Ecto neural progenitor cell (in vitro differentiated cells): ENCODE measurements at regions not wholly inside any gene's neighbourhood (a gene's known extent, or its start where the extent isn't known, plus 50 kb on each side); places are given as distances from the start of the nearest gene placed in this dataset.

Source experiments
- DNase-seq: peaks from one replicate; pipeline ENCODE4 v3.0.0-alpha.2; 2018; ENCODE audit warnings: low spot score

DNA sequence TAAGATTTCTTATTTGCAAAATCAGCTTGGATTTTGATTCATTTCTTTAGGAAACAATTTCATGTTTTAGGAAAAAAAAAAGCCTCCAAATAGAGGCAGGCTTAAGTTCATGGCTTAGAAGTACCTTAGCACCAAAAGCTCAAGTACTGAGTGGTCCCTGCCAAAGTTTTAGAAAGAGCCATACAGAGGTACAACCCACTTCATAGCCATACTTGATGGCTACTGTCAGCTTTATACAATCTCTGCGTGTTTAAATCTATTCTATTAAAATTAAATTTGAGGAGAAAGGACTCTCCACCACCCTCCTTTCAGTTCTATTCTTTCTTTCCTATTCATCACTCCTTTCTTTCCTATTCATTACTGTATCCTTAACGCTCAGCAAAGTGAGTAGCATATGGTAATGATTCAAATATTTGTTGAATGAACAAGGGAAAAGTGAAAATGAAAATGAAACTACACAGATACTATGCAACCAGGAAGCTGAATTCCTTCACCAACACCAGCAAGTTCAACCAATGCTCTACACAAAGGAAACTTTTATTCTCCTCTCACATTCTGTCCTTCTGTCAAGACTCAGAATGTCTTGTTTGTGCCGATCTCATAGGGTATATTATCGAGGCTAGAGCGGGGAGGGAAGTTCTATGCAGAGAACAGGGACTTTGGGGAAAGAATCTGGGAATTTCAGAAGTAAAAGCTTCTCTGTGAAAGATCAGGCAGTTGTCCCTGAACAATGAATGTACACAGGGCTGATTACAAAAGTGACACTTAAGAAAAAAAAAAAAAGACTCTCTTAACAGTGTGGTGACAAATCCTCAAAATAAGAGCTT lies 138.6 kb upstream of the SPEF2 start:
- no peak for DNase-seq

DNA sequence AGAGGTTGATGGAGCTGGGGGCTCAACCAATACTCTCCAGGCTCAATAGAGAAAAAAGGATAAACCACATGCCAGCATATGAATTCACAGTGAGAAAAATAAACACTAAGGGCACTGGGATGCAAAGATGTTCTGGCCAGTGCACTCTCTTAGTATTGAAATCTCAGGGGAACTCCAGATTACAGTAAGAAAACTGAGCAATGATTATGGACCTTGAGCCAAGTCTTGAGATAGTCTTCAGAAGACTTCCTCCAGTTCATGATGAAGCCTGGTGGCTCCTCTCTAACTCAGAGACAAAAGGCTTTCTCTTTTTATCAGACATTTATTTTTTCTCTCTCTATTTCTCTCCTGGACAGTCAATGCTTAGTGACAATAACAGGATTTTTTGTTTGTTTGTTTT lies 139.8 kb upstream of the SPEF2 start:
- DNase-seq = no peak

GRCh38 chr5:35477321-35477720 lies 140.3 kb upstream of the SPEF2 start:
- DNase-seq = no peak

DNA sequence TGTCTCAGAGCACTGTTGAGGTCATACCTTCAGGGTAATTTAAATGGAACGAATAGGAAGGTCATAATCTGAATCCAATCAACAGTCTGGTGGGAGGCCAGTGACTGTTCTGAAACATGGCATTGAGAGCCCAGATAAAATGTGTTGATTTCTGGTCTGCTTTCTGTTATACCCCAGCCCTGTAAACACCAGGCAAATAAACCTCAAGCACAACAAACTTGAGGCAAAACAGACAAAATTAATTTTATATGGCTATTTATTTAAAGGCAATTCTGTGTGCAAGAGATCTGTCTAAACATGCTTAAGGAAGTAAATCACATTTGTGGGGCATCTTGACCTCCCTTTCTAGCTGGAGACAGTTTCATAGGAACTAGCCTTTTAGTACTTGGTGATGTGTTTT lies 140.9 kb upstream of the SPEF2 start:
- DNase-seq = no peak

DNA sequence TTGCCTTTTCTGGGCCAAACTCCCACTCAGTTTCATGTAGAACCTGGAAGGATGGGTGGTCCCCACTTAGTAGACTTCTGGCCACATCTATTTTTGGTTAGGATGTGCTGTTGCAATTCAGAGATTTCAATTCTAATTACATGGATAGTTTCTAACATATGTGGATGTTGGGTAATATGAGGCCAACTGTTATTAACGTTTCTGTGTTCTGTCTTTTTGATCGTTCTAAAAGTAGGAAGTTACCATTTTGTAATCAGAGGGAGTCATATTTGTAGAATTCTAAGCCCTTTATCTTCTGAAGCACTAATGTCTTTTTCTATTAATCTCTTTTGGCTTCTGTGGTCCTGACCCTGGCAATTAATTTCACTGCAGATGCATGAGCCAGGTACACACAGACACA lies 141.6 kb upstream of the SPEF2 start:
- DNase-seq = no peak

DNA sequence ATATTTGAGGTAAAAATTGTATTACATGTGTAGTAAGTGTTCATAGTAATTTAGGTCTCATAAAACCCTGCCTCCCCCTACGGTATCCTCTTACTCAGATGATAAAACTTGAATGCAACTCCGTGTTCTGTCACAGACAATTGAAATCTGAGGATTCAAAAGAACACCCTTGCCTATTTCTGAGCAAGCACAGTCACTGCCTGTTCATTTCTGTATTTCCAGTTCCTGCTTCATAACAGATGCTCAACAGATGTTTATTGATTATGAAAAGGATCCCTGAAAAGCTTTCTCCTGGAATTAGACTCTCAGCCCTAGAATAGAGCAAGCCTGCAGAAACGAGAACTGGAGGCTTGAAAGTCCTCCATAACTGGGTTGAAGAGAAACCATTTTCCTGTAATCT lies 144.1 kb upstream of the SPEF2 start:
- no peak for DNase-seq

- no peak for DNase-seq
These were observed 146.8 kb upstream of the SPEF2 start for GRCh38 chr5:35470866-35471265.

GRCh38 chr5:35468811-35469210 lies 148.9 kb upstream of the SPEF2 start:
- DNase-seq = no peak

GRCh38 chr5:35466746-35467145 lies 150.9 kb upstream of the SPEF2 start:
- DNase-seq = no peak

- no peak for DNase-seq
These were observed 152.9 kb upstream of the SPEF2 start for GRCh38 chr5:35464757-35465156.

DNA sequence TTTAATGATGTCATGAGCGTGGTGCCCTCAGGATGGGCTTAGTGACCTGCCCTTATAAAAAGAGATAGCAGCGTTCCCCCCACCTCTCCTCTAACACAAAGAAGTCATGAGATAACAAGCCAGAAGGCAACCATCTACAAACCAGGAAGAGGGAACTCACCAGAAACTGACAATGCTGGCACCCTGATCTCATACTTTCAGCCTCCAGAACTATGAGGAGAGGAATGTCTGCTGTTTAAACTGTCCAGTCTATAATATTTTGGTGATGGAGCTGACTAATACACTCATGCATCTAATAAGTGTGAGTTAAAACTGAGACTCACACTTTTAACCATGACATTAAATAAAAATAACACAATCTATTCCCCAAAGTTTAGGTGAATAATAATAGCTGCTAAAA lies 156.1 kb upstream of the SPEF2 start:
- DNase-seq = no peak

GRCh38 chr5:35458824-35459207 lies 158.8 kb upstream of the SPEF2 start:
- DNase-seq = no peak

DNA sequence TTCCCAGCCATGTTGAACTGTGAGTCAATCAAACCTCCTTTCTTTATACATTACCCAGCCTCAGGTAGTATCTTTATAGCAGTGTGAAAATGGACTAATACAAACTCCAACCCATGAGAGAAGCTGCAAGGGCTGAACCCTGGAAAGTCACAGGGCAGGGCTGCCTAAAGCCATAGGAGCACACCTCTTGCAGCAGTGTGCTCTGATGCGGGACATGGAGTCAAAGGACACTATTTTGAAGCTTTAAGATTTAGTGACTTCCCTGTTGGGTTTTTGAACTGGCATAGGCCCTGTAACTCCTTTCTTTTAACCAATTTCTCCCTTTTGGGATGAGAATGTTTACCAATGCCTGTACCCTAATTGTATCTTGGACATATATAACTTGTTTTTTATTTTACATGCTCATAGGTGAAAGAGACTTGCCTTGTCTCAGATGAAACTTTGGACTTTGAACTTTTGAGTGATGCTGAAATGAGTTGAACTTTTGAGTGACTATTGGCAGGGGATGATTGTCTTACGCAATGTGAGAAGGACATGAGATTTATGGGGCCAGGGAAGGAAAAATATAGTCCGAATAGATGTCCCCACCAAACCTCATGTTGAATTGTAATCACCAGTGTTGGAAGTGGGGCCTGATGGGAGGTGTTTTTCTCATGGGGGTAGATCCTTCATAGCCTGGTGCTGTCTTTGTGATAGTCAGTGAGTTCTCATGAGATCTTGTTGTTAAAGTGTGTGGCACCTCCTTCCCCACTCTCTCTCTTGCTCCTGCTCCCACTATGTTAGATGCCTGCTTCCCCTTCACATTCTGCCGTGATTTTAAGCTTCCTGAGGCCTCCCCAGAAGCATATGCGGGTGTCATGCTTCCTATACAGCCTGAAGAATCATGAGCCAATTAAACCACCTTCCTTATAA lies 159.5 kb upstream of the SPEF2 start:
- DNase-seq = no peak

GRCh38 chr5:35456506-35456905 lies 161.2 kb upstream of the SPEF2 start:
- DNase-seq = no peak

DNA sequence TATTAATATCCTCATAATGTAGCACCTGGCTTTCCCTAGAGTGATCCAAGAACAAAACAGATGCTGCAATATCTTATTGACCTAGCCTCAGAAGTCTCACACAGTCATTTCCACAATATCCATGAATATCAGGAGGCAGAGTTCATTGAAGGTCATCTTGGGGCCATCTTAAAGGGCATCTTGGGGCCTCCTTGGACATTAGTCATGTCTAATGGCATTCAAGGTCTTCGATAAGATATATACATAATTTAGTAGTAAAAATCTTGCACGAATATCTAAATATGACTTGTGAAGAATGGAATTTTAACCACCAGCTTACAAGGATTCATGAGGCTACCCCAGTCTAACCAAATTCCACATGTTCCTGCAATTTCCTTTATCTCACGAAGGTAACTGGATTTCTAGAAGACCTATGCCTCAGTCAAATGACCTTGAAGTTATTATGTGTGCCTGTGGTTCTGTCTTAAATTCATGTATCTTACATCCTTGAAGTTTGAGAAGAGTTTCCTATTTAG lies 163.6 kb upstream of the SPEF2 start:
- no peak for DNase-seq

DNA sequence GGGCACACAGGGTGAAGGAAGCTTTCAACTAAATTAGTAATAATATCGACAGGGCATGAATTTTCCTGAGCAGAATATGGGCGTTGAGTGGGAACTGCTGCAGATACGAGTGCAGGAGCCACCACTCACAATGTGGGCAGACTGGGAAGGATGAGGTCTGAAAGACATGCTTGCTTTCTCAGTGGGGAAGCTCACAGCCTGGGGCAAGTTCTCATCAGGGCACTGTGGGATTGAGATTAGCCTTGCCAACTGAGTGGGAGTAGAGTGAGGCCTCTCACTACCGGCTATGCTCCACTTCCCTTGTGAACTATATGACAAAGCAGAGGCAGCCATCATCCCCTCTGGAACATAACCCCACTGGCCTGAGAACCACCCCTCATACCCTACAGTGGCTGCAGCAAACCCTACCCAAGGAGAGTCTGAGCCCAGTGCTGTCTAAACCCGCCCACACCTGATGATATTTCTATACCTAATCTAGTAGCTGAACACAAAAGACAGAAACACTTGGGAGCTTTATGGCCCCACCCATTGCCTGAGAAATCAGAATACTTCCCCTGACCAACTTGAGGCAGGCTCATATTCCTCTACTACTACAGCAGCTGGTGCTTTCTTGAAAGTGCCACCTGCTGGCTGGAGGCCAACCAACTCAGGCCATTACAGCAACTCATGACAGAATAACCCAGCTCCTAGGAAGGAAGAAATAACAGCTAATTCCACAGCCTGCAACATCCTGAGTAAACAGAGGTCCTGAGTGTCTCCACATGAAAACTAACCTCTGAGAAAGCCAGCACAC lies 173.7 kb upstream of the SPEF2 start:
- DNase-seq = no peak

DNA sequence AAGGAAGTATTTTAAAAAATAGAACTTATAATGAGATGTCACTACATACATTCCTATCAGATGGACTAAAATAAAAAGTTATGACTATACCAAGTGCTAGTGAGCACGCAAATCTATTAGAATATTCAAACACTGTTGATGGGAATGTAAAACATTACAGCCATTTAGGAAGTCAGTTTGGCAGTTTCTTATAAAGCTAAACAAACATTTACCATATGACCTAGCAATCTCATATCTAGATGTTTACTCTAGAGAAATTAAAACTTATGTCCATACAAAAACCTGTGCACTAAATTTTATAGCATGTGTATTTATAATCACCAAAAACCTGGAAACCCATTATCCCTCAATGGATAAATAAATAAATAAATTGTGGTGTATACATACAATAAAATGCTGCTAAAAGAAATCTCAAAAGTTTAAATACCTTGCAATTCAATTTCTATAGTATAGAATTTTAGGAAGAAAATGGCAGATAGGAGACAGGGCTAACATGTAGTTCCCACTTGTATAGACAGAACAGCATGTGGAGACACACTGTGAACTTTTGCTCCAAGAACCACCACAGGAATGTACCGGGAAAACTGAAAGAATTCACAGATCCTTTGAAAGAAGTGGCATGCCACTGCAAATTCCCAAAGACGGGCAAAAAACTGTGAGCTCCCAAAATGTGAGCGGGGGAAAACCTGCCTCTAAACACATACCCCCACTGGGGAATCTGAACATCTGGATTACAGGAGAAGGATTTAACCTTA lies 174.6 kb upstream of the SPEF2 start:
- DNase-seq = no peak

GRCh38 chr5:35440409-35440808 lies 177.3 kb upstream of the SPEF2 start:
- no peak for DNase-seq

DNA sequence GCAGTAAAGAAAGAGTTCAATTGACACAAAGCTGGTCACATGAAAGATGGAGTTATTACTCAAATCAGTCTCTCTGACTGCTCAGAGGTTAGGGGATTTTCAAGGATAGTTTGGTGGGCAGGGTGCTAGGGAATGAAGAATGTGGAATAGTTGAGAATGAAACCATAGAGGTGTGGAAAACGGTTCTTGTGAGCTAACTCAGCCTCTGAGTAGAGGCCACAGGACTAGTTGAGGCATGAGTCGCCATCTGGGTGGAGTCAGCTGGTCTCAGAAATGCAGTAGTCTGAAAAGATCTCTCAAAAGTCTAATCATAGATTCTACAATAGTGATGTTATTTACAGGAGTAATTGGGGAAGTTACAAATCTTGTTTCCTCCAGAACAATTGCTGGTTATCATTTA lies 178.9 kb upstream of the SPEF2 start:
- DNase-seq = no peak

DNA sequence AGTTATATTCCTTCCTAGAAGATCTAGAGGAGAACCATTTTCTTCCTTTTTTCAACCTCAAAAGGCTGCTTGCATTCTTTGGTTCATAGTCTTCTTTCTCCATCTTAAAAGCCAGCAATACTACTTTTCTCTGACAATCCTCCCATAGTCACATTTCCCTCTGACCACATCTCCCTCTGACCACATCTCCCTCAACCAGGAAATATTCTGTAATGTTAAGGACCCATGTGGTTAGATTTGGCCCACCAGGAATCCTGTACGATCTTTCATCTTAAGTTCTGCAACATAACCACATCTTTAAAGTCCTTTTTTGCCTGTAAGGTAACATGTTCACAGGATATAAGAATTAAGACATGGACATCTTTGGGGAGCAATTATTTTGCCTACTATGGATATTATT lies 179.4 kb upstream of the SPEF2 start:
- DNase-seq = no peak

DNA sequence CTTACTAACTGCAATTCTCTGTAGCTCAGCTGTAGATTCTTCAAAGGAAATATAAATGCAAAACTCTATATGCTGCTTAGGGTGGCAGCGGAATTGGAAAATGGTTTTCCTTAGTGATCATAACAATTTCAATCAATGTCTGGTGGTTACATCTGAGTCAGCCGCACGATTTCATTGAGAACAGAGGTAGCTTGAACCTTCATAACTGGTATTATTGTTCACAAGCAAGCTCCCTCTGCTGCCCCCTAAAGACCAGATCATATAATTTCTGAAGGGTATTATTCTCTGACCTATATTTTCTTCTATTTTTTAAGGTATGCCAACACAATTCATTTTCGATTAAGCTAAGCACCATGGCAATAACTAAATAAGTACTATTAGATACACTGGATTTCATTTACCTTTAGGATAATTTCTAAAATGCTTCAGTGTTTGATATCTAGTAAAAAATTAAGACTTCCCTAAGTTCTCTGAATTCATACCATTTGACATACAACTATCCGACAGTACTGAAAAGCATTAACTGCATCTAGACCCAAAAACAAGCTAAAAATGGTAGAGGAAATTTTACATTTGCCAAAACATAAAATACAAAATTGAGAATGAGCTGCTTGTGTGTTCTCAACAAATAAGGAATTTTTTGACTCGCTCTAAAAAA lies 181.1 kb upstream of the SPEF2 start:
- DNase-seq = no peak
